ENCODE measurements at regions not wholly inside any gene's neighbourhood (a gene's known extent, or its start where the extent isn't known, plus 50 kb on each side); places are given as distances from the start of the nearest gene placed in this dataset.
"Not testable (repeated sequence)": the region's sequence is repeated elsewhere in the genome, so short reads cannot be mapped to it uniquely, and the experiment has no call there.

DNA sequence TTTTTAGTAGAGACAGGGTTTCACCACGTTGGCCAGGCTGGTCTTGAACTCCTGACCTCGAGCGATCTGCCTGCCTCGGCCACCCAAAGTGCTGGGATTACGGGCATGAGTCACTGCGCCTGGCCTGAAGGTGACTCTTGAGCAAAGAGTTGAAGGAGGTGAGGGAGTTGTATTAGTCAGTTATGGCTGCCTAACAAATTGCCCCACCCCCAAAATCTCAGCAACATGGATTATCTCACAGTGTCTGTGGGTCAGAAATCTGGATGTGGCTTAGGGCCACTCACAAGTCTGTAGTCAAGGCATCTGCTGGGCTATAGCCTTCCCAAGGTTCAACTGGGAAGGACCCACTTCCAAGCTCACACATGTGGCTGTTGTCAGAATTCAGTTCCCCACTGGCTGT is 52.8 kb upstream of the ADGRE5 start:
- POLR2A ChIA-PET: no interaction called here
- H3K4me3 ChIP-seq (ENCODE audit: low read depth, low read length): no peak overlapping the region
- CTCF ChIA-PET: interaction anchor here (1.3 kb wide), 1 partner anchor 20 kb away, joined by 4 read pairs; no protein-coding TSS in a partner anchor

DNA sequence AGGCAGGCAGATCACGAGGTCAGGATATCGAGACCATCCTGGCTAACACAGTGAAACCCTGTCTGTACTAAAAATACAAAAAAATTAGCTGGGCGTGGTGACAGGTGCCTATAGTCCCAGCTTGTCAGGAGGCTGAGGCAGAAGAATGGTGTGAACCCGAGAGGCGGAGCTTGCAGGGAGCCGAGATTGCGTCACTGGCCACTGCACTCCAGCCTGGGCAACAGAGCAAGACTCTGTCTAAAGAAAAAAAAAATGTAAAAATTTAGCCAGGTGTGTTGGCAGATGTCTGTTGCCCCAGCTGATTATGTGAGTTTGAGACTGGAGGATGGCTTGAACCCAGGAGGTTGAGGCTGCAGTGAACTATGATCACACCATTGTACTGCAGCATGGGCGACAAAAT is 54.2 kb upstream of the ADGRE5 start:
- H3K4me3 ChIP-seq (ENCODE audit: low read depth, low read length); CTCF ChIA-PET; DNase-seq (ENCODE audit: low read depth, low spot score); POLR2A ChIA-PET: not testable (repeated sequence)

More for the DNA sequence above, 52.8 kb upstream of the ADGRE5 start:
- no peak for DNase-seq (ENCODE audit: low read depth, low spot score)
- TF ChIP-seq, protein P1, sequence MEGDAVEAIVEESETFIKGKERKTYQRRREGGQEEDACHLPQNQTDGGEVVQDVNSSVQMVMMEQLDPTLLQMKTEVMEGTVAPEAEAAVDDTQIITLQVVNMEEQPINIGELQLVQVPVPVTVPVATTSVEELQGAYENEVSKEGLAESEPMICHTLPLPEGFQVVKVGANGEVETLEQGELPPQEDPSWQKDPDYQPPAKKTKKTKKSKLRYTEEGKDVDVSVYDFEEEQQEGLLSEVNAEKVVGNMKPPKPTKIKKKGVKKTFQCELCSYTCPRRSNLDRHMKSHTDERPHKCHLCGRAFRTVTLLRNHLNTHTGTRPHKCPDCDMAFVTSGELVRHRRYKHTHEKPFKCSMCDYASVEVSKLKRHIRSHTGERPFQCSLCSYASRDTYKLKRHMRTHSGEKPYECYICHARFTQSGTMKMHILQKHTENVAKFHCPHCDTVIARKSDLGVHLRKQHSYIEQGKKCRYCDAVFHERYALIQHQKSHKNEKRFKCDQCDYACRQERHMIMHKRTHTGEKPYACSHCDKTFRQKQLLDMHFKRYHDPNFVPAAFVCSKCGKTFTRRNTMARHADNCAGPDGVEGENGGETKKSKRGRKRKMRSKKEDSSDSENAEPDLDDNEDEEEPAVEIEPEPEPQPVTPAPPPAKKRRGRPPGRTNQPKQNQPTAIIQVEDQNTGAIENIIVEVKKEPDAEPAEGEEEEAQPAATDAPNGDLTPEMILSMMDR (IDR thresholded peaks at IDR 0.05; ENCODE audit: insufficient read depth, low read length, missing control alignments): no peak

DNA sequence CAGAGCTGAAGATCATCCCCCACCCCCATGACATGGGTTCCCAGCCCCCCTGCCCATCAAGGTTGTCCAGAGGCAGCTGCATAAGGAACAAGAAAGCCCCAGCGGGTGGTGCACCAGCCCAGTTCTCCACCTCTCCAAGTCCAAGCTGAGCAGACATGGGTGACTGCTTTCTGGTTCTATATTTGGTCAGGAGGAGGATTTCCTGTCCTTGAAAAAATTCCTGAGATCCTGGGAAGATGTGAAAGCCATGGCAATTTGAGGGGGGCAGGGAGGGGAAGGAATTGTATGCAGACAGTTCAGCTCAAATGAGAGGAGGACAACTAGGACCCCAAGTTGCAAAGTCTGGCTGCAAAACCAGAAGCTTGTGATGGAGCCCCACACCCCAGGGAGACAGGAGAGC is 55.4 kb upstream of the ADGRE5 start:
- ChIA-PET CTCF (interaction anchor here (1.5 kb wide), 1 partner anchor 23 kb away, joined by 6 read pairs; no protein-coding TSS in a partner anchor), POLR2A (no interaction called here)
- H3K4me3 ChIP-seq (ENCODE audit: low read depth, low read length): no peak overlapping the region
- TF ChIP-seq, protein P1 (IDR thresholded peaks at IDR 0.05; ENCODE audit: insufficient read depth, low read length, missing control alignments): no peak
- DNase-seq (ENCODE audit: low read depth, low spot score): no peak

GRCh38 chr19:14325134-14325533 is 56.1 kb upstream of the ADGRE5 start:
- H3K4me3 ChIP-seq (ENCODE audit: low read depth, low read length): no peak overlapping the region
- ChIA-PET POLR2A (no interaction called here), CTCF (interaction anchor here (1.2 to 1.5 kb wide), 2 partner anchors 21 to 23 kb away, joined by 4 to 6 read pairs; no protein-coding TSS in a partner anchor)
- TF ChIP-seq, protein P1 (IDR thresholded peaks at IDR 0.05; ENCODE audit: insufficient read depth, low read length, missing control alignments): no peak
- no peak for DNase-seq (ENCODE audit: low read depth, low spot score)

- TF ChIP-seq, protein P1 (IDR thresholded peaks at IDR 0.05; ENCODE audit: insufficient read depth, low read length, missing control alignments): no peak
- CTCF ChIA-PET: interaction anchor here (0.8 to 2.2 kb wide), 2 partner anchors 23 to 25 kb away, joined by 3 to 6 read pairs; no protein-coding TSS in a partner anchor
- POLR2A ChIA-PET: no interaction called here
- H3K4me3 ChIP-seq (ENCODE audit: low read depth, low read length): no peak overlapping the region
- DNase-seq (ENCODE audit: low read depth, low spot score): no peak
These were observed 58.3 kb upstream of the ADGRE5 start for GRCh38 chr19:14322889-14323463.

- no peak for DNase-seq (ENCODE audit: low read depth, low spot score)
- no peak overlapping the region for H3K4me3 ChIP-seq (ENCODE audit: low read depth, low read length)
- TF ChIP-seq, protein P1 (IDR thresholded peaks at IDR 0.05; ENCODE audit: insufficient read depth, low read length, missing control alignments): no peak
- CTCF ChIA-PET: interaction anchor here (1.8 kb wide), 1 partner anchor 28 kb away, joined by 9 read pairs; no protein-coding TSS in a partner anchor
- POLR2A ChIA-PET: no interaction called here
These were observed 61.0 kb upstream of the ADGRE5 start for GRCh38 chr19:14320253-14320652.

DNA sequence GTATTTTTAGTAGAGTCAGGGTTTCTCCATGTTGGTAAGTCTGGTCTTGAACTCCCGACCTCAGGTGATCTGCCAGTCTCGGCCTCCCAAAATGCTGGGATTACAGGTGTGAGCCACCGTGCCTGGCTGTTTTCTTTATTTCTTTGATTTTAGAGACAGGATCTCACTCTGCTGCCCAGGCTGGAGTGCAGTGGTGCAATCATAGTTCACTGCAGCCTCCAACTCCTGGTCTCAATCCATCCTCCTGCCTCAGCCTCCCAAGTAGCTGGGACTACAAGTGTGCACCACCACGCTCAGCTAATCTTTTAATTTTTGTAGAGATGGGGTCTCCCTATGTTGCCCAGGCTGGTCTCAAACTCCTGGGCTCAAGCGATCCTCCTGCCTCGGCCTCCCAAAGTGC is 61.5 kb upstream of the ADGRE5 start:
- CTCF ChIA-PET: interaction anchor here (1.8 kb wide), 1 partner anchor 29 kb away, joined by 9 read pairs; no protein-coding TSS in a partner anchor
- DNase-seq (ENCODE audit: low read depth, low spot score); POLR2A ChIA-PET; H3K4me3 ChIP-seq (ENCODE audit: low read depth, low read length): not testable (repeated sequence)
